ENCODE measurements at regions not wholly inside any gene's neighbourhood (a gene's known extent, or its start where the extent isn't known, plus 50 kb on each side); places are given as distances from the start of the nearest gene placed in this dataset.

DNA sequence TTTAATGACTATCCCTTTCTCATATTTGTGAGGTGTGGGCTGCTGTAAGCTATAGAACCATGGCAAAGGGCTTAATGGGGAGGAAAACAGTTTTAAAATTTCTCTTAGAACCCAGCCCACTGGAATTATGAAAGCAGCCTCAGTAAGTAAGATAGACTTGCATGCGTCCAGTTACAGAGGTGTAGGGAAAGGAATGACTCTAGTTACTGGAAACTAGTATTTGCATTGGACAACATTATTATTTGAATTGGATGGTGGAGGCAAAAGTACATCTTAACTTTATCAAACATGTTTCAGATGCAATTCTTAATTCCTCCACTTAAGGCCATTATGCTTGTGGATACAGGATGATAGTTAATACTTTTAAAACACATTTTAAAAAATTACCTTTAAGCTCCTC is 292.9 kb downstream of the SPRY2 start:
- Histone ChIP-seq H3K27ac (ENCODE audit: insufficient read length, low read depth, low read length) (no peak overlapping the region), H2AFZ (ENCODE audit: low read length) (no peak overlapping the region), H4K91ac (ENCODE audit: insufficient read length, low read depth, low read length) (no peak overlapping the region), H2BK5ac (ENCODE audit: insufficient read length, low read length) (no peak overlapping the region), H4K8ac (replicated peaks; ENCODE audit: insufficient read length, low read depth, low read length) (no peak overlapping the region), H3K79me1 (ENCODE audit: insufficient read depth, low read depth, low read length, poor library complexity, severe bottlenecking) (no peaks in the 10 kb centered on the region), H2BK120ac (ENCODE audit: low read depth, low read length, poor library complexity, severe bottlenecking) (no peak overlapping the region), H4K5ac (ENCODE audit: insufficient read length, low read depth, low read length) (no peak overlapping the region), H3K23me2 (ENCODE audit: insufficient read length, low read depth, low read length, poor library complexity, severe bottlenecking) (no peaks in the 10 kb centered on the region), H3K9me3 (ENCODE audit: control insufficient read depth, low read depth, low read length) (no peaks in the 10 kb centered on the region), H3K14ac (ENCODE audit: insufficient read depth, low read length) (no peak overlapping the region), H3K18ac (ENCODE audit: insufficient read length, low read depth, low read length) (no peak overlapping the region), H2AK5ac (ENCODE audit: insufficient read length, low read length) (no peak overlapping the region), H3K23ac (ENCODE audit: insufficient read length, low read depth, low read length) (no peak overlapping the region), H2BK20ac (ENCODE audit: low read depth, low read length, poor library complexity, severe bottlenecking) (no peak overlapping the region), H3K27me3 (ENCODE audit: insufficient read depth, low read length) (no peaks in the 10 kb centered on the region), H4K20me1 (ENCODE audit: control insufficient read depth, insufficient read depth, insufficient read length) (no peaks in the 10 kb centered on the region), H3K56ac (ENCODE audit: insufficient read length, low read depth, low read length) (no peak overlapping the region), H3K79me2 (ENCODE audit: insufficient read depth, low read length) (no peaks in the 10 kb centered on the region), H3K4me2 (ENCODE audit: insufficient read depth, insufficient read length, low read length) (no peak overlapping the region), H3K9ac (ENCODE audit: extremely low read depth, insufficient read length, low read length) (no peak overlapping the region), H3T11ph (ENCODE audit: low read length) (no peak overlapping the region), H3K4me1 (ENCODE audit: insufficient read depth, low read length) (no peaks in the 10 kb centered on the region), H2BK15ac (ENCODE audit: low read depth, low read length) (no peak overlapping the region), H2BK12ac (ENCODE audit: insufficient read length, low read depth, low read length) (no peak overlapping the region), H3K4ac (ENCODE audit: low read depth, low read length) (no peak overlapping the region)
- DNase-seq, result no peak
- Mint-ChIP-seq H3K4me1 (peaks cover 6 to 8% of the 10 kb centered on the region in 2 experiments; a peak in 3 of 4 replicates), H3K4me3 (no peak overlapping the region), H3K36me3 (ENCODE audit: insufficient read depth in 1 of 3, low read depth in 3 of 3) (no peaks in the 10 kb centered on the region; a peak in 1 of 7 replicates), H3K27me3 (ENCODE audit: low read depth) (peaks cover 1% of the 10 kb centered on the region; the same call in 1 of the 2 replicates), H3K9me3 (no peaks in the 10 kb centered on the region), H3K27ac (no peak overlapping the region)
- TF ChIP-seq, protein P1, sequence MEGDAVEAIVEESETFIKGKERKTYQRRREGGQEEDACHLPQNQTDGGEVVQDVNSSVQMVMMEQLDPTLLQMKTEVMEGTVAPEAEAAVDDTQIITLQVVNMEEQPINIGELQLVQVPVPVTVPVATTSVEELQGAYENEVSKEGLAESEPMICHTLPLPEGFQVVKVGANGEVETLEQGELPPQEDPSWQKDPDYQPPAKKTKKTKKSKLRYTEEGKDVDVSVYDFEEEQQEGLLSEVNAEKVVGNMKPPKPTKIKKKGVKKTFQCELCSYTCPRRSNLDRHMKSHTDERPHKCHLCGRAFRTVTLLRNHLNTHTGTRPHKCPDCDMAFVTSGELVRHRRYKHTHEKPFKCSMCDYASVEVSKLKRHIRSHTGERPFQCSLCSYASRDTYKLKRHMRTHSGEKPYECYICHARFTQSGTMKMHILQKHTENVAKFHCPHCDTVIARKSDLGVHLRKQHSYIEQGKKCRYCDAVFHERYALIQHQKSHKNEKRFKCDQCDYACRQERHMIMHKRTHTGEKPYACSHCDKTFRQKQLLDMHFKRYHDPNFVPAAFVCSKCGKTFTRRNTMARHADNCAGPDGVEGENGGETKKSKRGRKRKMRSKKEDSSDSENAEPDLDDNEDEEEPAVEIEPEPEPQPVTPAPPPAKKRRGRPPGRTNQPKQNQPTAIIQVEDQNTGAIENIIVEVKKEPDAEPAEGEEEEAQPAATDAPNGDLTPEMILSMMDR (conservative IDR thresholded peaks at IDR 0.05), result no peak
- no CpG with 5 or more reads among the region's 1 CpG for WGBS (ENCODE audit: extremely low coverage, insufficient read length, low lambda C conversion rate)
